Spleen (tissue), 7 donors: ENCODE measurements at regions not wholly inside any gene's neighbourhood (a gene's known extent, or its start where the extent isn't known, plus 50 kb on each side); places are given as distances from the start of the nearest gene placed in this dataset.

Experiments
- CTCF ChIP-seq, 11 experiments: fragments of 200-600 bp in 7 of 11; fragments of 450-650 bp in 4 of 11; sonication (generic) in 4 of 11; IDR thresholded peaks in 8 of 11; conservative IDR thresholded peaks in 3 of 11; 1 replicate in 7 of 11; 2 replicates in 4 of 11; pipeline versions ENCODE4 v1.4.0 to v1.8.0; 2016 to 2021; ENCODE audit warnings: antibody characterized with exemption in 11 of 11, inconsistent platforms in 4 of 11, mild to moderate bottlenecking in 1 of 11
- POLR2A ChIP-seq, 3 donors: fragments of 450-650 bp; IDR thresholded peaks; one replicate each; pipeline ENCODE4 v1.5.1; 2017; ENCODE audit warnings: antibody characterized with exemption in 3 of 3, mild to moderate bottlenecking in 1 of 3
- donor health status: DM: no; HTN: no; CAD: no; lungs with moderate emphysema.
- donor health status: DM: no; HTN: no; CAD: no.
- donor health status: DM: no; HTN: no; CAD: no.

GRCh38 chr18:55869556-55870501 is 281.8 kb upstream of the TCF4 start:
- TF ChIP-seq CTCF (IDR thresholded peaks at IDR 0.05 in 8 of 11, conservative IDR thresholded peaks at IDR 0.05 in 3 of 11) (no peak), POLR2A (IDR thresholded peaks at IDR 0.05) (no peak)
